ENCODE measurements at regions not wholly inside any gene's neighbourhood (a gene's known extent, or its start where the extent isn't known, plus 50 kb on each side); places are given as distances from the start of the nearest gene placed in this dataset.

- POLR2A ChIA-PET = no interaction called here
- DNase-seq = no peak
- ATAC-seq = no peak
- CTCF ChIA-PET = no interaction called here
- no peaks in the 10 kb centered on the region for H3K9me3 Mint-ChIP-seq
- H3K27me3 Mint-ChIP-seq = no peaks in the 10 kb centered on the region
- intact Hi-C loops (cut with micrococcal nuclease) = no loop called here
- no peaks in the 10 kb centered on the region for H3K4me1 Mint-ChIP-seq (ENCODE audit: low read depth)
- H3K4me3 Mint-ChIP-seq = no peak overlapping the region
- H3K36me3 Mint-ChIP-seq (ENCODE audit: low read depth) = no peaks in the 10 kb centered on the region
- no peak for TF ChIP-seq CTCF (IDR thresholded peaks at IDR 0.05)
- H3K27ac Mint-ChIP-seq = no peak overlapping the region
Measured at GRCh38 chr3:154782151-154782550, 298.0 kb upstream of the MME start.

GRCh38 chr3:154781595-154781994 lies 298.5 kb upstream of the MME start:
- ChIA-PET CTCF (no interaction called here), POLR2A (no interaction called here)
- Mint-ChIP-seq H3K36me3 (ENCODE audit: low read depth) (no peaks in the 10 kb centered on the region), H3K27ac (no peak overlapping the region), H3K27me3 (no peaks in the 10 kb centered on the region), H3K4me1 (ENCODE audit: low read depth) (no peaks in the 10 kb centered on the region), H3K4me3 (no peak overlapping the region), H3K9me3 (no peaks in the 10 kb centered on the region)
- intact Hi-C loops (cut with micrococcal nuclease) = no loop called here
- ATAC-seq (no peak), DNase-seq (no peak)
- no peak for TF ChIP-seq CTCF (IDR thresholded peaks at IDR 0.05)

DNA sequence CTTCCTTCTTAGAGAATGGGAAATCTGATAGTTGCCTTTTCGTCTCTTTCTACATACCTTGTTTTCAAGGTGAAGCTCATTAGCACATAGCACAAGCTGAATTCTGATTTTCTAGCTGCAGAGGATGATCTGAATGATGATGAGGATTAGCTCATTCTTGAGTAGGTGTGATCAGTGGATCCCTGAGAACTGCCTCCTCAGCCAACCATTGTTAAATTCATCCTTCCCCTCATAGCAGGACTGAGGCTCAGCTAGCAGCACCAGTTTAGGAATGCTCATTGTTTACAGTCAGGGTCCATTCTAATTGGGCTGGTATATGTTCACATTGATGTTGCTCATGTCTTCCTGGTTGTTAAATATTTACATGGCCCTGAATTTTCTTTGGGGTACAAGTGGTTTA lies 299.9 kb upstream of the MME start:
- H3K4me3 Mint-ChIP-seq = no peak overlapping the region
- H3K27ac Mint-ChIP-seq = no peak overlapping the region
- no peaks in the 10 kb centered on the region for H3K9me3 Mint-ChIP-seq
- H3K36me3 Mint-ChIP-seq (ENCODE audit: low read depth) = no peaks in the 10 kb centered on the region
- H3K27me3 Mint-ChIP-seq = no peaks in the 10 kb centered on the region
- ATAC-seq (no peak), DNase-seq (no peak)
- no peaks in the 10 kb centered on the region for H3K4me1 Mint-ChIP-seq (ENCODE audit: low read depth)
- ChIA-PET POLR2A (no interaction called here), CTCF (interaction anchor here (1.2 kb wide), 1 partner anchor 10 kb away, joined by 3 read pairs; no protein-coding TSS in a partner anchor)
- intact Hi-C loops (cut with micrococcal nuclease) = no loop called here
- TF ChIP-seq CTCF (IDR thresholded peaks at IDR 0.05) = no peak

DNA sequence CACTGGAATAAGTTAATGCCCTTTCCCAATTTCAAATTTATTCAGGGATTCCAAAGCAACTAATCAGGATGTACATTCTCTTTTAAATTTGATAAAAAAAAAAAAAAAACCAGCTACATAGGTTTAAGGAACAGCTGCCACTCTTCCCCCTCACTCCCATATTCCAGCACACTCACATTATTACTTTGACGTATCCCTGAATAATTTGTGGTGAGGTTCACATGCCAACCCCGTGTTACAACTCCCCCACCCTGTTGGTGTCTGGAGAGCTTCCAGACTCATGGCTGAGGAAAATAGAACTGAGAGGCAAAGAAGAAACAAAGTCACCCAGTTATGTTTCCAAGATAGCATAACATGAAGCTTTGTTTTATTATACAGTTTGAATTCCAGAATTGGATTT lies 300.5 kb upstream of the MME start:
- DNase-seq (no peak), ATAC-seq (no peak)
- TF ChIP-seq CTCF (IDR thresholded peaks at IDR 0.05) = no peak
- Mint-ChIP-seq H3K4me1 (ENCODE audit: low read depth) (no peaks in the 10 kb centered on the region), H3K9me3 (no peaks in the 10 kb centered on the region), H3K27ac (no peak overlapping the region), H3K27me3 (no peaks in the 10 kb centered on the region), H3K4me3 (no peak overlapping the region), H3K36me3 (ENCODE audit: low read depth) (no peaks in the 10 kb centered on the region)
- ChIA-PET POLR2A (no interaction called here), CTCF (no interaction called here)
- intact Hi-C loops (cut with micrococcal nuclease) = no loop called here

- Mint-ChIP-seq H3K9me3 (no peaks in the 10 kb centered on the region), H3K27me3 (no peaks in the 10 kb centered on the region), H3K4me3 (no peak overlapping the region), H3K27ac (no peak overlapping the region), H3K4me1 (ENCODE audit: low read depth) (no peaks in the 10 kb centered on the region), H3K36me3 (ENCODE audit: low read depth) (no peaks in the 10 kb centered on the region)
- ATAC-seq (no peak), DNase-seq (no peak)
- CTCF ChIA-PET = no interaction called here
- intact Hi-C loops (cut with micrococcal nuclease) = no loop called here
- POLR2A ChIA-PET = no interaction called here
- no peak for TF ChIP-seq CTCF (IDR thresholded peaks at IDR 0.05)
Measured at GRCh38 chr3:154778057-154778456, 302.1 kb upstream of the MME start.

Data from activated CD8-positive, alpha-beta T cell treated with anti-CD3 and anti-CD28 coated beads for 36 hours (primary cell).